ENCODE measurements at regions not wholly inside any gene's neighbourhood (a gene's known extent, or its start where the extent isn't known, plus 50 kb on each side); places are given as distances from the start of the nearest gene placed in this dataset.

GRCh38 chr14:54025661-54026060, 69.0 kb upstream of the BMP4 start:
- TF ChIP-seq EZH2phosphoT487 (IDR thresholded peaks at IDR 0.05; ENCODE audit: insufficient read depth, low read depth) (no peak), EZH2 (IDR thresholded peaks at IDR 0.05; ENCODE audit: insufficient read depth, poor library complexity, severe bottlenecking) (no peak)

Data from GM23248 (cell line).